K562 (cell line): ENCODE measurements at regions not wholly inside any gene's neighbourhood (a gene's known extent, or its start where the extent isn't known, plus 50 kb on each side); places are given as distances from the start of the nearest gene placed in this dataset.

ENCODE experiments used
- ARID4B ChIP-seq: sonication (generic); formaldehyde crosslinking; IDR thresholded peaks from 2 replicates; pipeline ENCODE4 v1.8.0; 2022; ENCODE audit warnings: mild to moderate bottlenecking, missing genetic modification reagents
- LCOR ChIP-seq: sonication (generic); formaldehyde crosslinking; IDR thresholded peaks from 2 replicates; pipeline ENCODE4 v1.8.0; 2022; ENCODE audit warnings: mild to moderate bottlenecking, missing genetic modification reagents
- ZNF436 ChIP-seq: fragments of 250-450, 450-650 bp; sonication (Bioruptor Pico); formaldehyde crosslinking; IDR thresholded peaks from 2 replicates; pipeline ENCODE4 v1.7.0; 2020; ENCODE audit warnings: mild to moderate bottlenecking
- TF ChIP-seq, protein P1 (sequence below): sonication (generic); formaldehyde crosslinking; IDR thresholded peaks from 2 replicates; pipeline ENCODE4 v1.8.0; 2023; ENCODE audit warnings: mild to moderate bottlenecking, missing genetic modification reagents

DNA sequence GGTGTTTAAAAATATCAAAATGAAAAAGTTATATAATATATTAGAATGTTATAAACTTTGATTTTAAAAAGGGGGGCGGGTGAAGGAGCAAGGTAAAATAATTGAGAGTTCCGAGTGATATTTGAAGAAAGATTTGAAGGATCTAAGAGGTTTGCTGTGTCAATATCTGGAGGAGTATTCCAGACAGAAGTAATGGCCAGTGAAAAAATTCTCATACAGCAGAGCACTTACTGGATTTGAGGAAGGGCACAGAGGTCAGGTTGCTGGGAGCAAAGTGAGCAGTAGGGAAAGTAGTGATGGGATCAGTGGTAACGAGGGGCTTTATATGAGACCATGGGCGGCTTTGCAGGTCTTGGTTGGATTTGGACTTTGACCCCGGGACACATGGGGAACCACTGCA is 531.5 kb downstream of the ADCYAP1 start (continued):
- no peak for TF ChIP-seq ZNF436
- TF ChIP-seq LCOR (CRISPR knock-in tag) = no peak
- TF ChIP-seq, protein P1, sequence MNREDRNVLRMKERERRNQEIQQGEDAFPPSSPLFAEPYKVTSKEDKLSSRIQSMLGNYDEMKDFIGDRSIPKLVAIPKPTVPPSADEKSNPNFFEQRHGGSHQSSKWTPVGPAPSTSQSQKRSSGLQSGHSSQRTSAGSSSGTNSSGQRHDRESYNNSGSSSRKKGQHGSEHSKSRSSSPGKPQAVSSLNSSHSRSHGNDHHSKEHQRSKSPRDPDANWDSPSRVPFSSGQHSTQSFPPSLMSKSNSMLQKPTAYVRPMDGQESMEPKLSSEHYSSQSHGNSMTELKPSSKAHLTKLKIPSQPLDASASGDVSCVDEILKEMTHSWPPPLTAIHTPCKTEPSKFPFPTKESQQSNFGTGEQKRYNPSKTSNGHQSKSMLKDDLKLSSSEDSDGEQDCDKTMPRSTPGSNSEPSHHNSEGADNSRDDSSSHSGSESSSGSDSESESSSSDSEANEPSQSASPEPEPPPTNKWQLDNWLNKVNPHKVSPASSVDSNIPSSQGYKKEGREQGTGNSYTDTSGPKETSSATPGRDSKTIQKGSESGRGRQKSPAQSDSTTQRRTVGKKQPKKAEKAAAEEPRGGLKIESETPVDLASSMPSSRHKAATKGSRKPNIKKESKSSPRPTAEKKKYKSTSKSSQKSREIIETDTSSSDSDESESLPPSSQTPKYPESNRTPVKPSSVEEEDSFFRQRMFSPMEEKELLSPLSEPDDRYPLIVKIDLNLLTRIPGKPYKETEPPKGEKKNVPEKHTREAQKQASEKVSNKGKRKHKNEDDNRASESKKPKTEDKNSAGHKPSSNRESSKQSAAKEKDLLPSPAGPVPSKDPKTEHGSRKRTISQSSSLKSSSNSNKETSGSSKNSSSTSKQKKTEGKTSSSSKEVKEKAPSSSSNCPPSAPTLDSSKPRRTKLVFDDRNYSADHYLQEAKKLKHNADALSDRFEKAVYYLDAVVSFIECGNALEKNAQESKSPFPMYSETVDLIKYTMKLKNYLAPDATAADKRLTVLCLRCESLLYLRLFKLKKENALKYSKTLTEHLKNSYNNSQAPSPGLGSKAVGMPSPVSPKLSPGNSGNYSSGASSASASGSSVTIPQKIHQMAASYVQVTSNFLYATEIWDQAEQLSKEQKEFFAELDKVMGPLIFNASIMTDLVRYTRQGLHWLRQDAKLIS (CRISPR knock-in tag) = no peak
- TF ChIP-seq ARID4B (CRISPR knock-in tag) = no peak
- TF ChIP-seq, all 486 proteins: peak for 0
